Caco-2 (cell line): ENCODE measurements at regions not wholly inside any gene's neighbourhood (a gene's known extent, or its start where the extent isn't known, plus 50 kb on each side); places are given as distances from the start of the nearest gene placed in this dataset.

ENCODE experiments used
- BruUV-seq: library from RNA; stranded (reverse); fragments of 400-500 nt; replicated peaks from 2 replicates; lab custom pipeline; 2021; lab: Mats Ljungman, UMichigan
- CTCF ChIA-PET: fragments of 300-600 bp; sonication (Branson Sonifier 250); formaldehyde crosslinking; loops from one replicate; lab custom pipeline; 2022; ENCODE audit warnings: antibody characterized with exemption; lab: Charles Lee
- POLR2A ChIA-PET: fragments of 300-600 bp; sonication (Branson Sonifier 250); formaldehyde crosslinking; loops from one replicate; lab custom pipeline; 2022; ENCODE audit warnings: antibody characterized with exemption; lab: Charles Lee
- DNase-seq, 2 experiments: peaks; one replicate each; pipeline versions ENCODE4 v3.0.0 to v3.0.0-alpha.2; 2020 to 2022
- H3K27me3 ChIP-seq: replicated peaks from 2 replicates; pipeline ENCODE4 v1.6.0; 2011; ENCODE audit warnings: low read length; ENCODE audit not compliant: control insufficient read depth, insufficient read depth
- H3K36me3 ChIP-seq: 2 replicates; pipeline ENCODE4 v1.5.1; 2011; ENCODE audit warnings: low read length; ENCODE audit not compliant: control insufficient read depth, insufficient read depth
- H3K4me1 ChIP-seq: fragments of 250-450 bp; sonication (Bioruptor Pico); 2 replicates; pipeline ENCODE4 v1.5.1; 2020; ENCODE audit warnings: mild to moderate bottlenecking
- H3K4me3 ChIP-seq: 2 replicates; pipeline ENCODE4 v1.5.1; 2011; ENCODE audit warnings: low read depth, mild to moderate bottlenecking, control low read depth, low read length
- H3K9me3 ChIP-seq: fragments of 250-450 bp; sonication (Bioruptor Pico); 2 replicates; pipeline ENCODE4 v1.5.1; 2020; ENCODE audit warnings: mild to moderate bottlenecking, moderate library complexity
- H3K27ac Mint-ChIP-seq: one replicate; pipeline ENCODE4 v1.8.0; 2022; ENCODE audit warnings: mixed read lengths; ENCODE audit not compliant: unreplicated experiment
- H3K27me3 Mint-ChIP-seq: one replicate; pipeline ENCODE4 v1.8.0; 2022; ENCODE audit warnings: mixed read lengths; ENCODE audit not compliant: insufficient read depth, unreplicated experiment
- H3K36me3 Mint-ChIP-seq: one replicate; pipeline ENCODE4 v1.8.0; 2022; ENCODE audit warnings: mild to moderate bottlenecking, mixed read lengths; ENCODE audit not compliant: insufficient read depth, unreplicated experiment
- H3K4me1 Mint-ChIP-seq: one replicate; pipeline ENCODE4 v1.8.0; 2022; ENCODE audit warnings: low read depth, mixed read lengths; ENCODE audit not compliant: unreplicated experiment
- H3K4me3 Mint-ChIP-seq: one replicate; pipeline ENCODE4 v1.8.0; 2022; ENCODE audit warnings: mild to moderate bottlenecking, moderate library complexity, mixed read lengths; ENCODE audit not compliant: unreplicated experiment
- H3K9me3 Mint-ChIP-seq: one replicate; pipeline ENCODE4 v1.8.0; 2022; ENCODE audit warnings: mixed read lengths; ENCODE audit not compliant: unreplicated experiment
- intact Hi-C: fragments of 100-400 bp; cut with micrococcal nuclease; formaldehyde crosslinking; loops from one replicate; pipeline ENCODE4 v1.10.0; 2022; ENCODE audit not compliant: unreplicated experiment
- TF ChIP-seq, protein P1 (sequence below), 2 experiments: fragments of 200-600 bp in 1 of 2; IDR thresholded peaks; 1 replicate in 1 of 2; 2 replicates in 1 of 2; pipeline versions ENCODE4 v1.5.1 to v1.8.0; 2011 to 2022; ENCODE audit warnings: antibody characterized with exemption in 1 of 2, control low read depth in 1 of 2, inconsistent platforms in 1 of 2, low read depth in 1 of 2, low read length in 1 of 2, mild to moderate bottlenecking in 1 of 2, moderate library complexity in 1 of 2; ENCODE audit not compliant: insufficient read depth in 1 of 2, severe bottlenecking in 1 of 2, unreplicated experiment in 1 of 2

DNA sequence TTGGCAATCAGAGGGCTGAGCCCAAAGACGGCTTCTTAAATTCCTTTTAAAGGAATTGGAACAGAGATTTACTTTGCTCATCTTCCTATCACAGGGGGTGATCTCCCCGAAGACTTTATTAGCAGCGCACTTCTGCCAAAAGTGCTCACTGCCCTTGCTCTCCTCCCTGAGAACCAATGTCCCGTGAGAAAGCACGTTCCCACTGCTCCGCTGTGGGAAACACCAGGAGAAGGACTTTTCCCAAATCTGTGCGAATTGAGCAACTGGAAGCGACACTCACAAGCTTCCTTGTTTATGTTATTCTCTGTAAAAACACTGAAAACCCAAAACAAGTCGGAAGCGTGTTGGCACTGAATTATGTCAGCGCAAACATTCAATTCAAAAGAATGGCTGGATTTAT is 670.8 kb upstream of the NR2F2 start:
- Histone ChIP-seq H3K9me3 (no peaks in the 10 kb centered on the region), H3K27me3 (no peaks in the 10 kb centered on the region), H3K36me3 (no peaks in the 10 kb centered on the region), H3K4me1 (no peaks in the 10 kb centered on the region), H3K4me3 (no peak overlapping the region)
- ChIA-PET CTCF (no interaction called here), POLR2A (no interaction called here)
- no peak overlapping the region for H3K4me3 Mint-ChIP-seq
- no peaks in the 10 kb centered on the region for H3K4me1 Mint-ChIP-seq
- TF ChIP-seq, protein P1, sequence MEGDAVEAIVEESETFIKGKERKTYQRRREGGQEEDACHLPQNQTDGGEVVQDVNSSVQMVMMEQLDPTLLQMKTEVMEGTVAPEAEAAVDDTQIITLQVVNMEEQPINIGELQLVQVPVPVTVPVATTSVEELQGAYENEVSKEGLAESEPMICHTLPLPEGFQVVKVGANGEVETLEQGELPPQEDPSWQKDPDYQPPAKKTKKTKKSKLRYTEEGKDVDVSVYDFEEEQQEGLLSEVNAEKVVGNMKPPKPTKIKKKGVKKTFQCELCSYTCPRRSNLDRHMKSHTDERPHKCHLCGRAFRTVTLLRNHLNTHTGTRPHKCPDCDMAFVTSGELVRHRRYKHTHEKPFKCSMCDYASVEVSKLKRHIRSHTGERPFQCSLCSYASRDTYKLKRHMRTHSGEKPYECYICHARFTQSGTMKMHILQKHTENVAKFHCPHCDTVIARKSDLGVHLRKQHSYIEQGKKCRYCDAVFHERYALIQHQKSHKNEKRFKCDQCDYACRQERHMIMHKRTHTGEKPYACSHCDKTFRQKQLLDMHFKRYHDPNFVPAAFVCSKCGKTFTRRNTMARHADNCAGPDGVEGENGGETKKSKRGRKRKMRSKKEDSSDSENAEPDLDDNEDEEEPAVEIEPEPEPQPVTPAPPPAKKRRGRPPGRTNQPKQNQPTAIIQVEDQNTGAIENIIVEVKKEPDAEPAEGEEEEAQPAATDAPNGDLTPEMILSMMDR (IDR thresholded peaks at IDR 0.05; ENCODE audit: insufficient read depth in 1 of 2, low read depth in 1 of 2, low read length in 1 of 2, severe bottlenecking in 1 of 2, unreplicated experiment in 1 of 2): no peak
- no peaks in the 10 kb centered on the region for H3K27me3 Mint-ChIP-seq
- no peak overlapping the region for H3K27ac Mint-ChIP-seq
- H3K36me3 Mint-ChIP-seq: no peaks in the 10 kb centered on the region
- no peak for DNase-seq
- intact Hi-C loops: no loop called here
- H3K9me3 Mint-ChIP-seq: no peaks in the 10 kb centered on the region
- no TSS peak for BruUV-seq

DNA sequence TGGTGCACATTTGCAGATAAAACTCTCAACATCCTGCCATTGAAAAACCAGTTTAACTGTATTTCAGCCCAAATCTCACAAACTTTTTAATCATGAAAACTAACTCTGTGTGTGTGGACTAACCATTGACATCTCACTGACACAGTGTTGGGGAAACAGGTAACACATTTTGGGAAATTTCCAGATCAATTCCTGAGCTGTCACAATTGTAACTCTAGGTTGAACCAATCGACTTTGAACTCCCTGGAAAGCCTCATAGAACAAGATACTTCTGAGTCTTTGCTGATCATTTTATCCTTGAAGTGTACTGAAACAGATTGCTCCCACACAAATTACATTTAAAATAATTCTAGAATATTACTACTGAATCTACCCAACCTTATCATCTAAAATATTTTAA is 667.9 kb upstream of the NR2F2 start:
- H3K27me3 ChIP-seq: no peaks in the 10 kb centered on the region
- no peaks in the 10 kb centered on the region for H3K4me1 ChIP-seq
- no TSS peak for BruUV-seq
- ChIA-PET CTCF (no interaction called here), POLR2A (no interaction called here)
- intact Hi-C loops: no loop called here
- peaks cover under 1% of the 10 kb centered on the region for H3K27me3 Mint-ChIP-seq
- no peaks in the 10 kb centered on the region for H3K9me3 ChIP-seq
- no peak overlapping the region for H3K27ac Mint-ChIP-seq
- no peaks in the 10 kb centered on the region for H3K36me3 Mint-ChIP-seq
- H3K4me3 Mint-ChIP-seq: no peak overlapping the region
- H3K9me3 Mint-ChIP-seq: no peaks in the 10 kb centered on the region
- no peaks in the 10 kb centered on the region for H3K36me3 ChIP-seq
- DNase-seq: no peak
- TF ChIP-seq, protein P1 (IDR thresholded peaks at IDR 0.05; ENCODE audit: insufficient read depth in 1 of 2, low read depth in 1 of 2, low read length in 1 of 2, severe bottlenecking in 1 of 2, unreplicated experiment in 1 of 2): no peak
- no peak overlapping the region for H3K4me3 ChIP-seq
- H3K4me1 Mint-ChIP-seq: no peaks in the 10 kb centered on the region

DNA sequence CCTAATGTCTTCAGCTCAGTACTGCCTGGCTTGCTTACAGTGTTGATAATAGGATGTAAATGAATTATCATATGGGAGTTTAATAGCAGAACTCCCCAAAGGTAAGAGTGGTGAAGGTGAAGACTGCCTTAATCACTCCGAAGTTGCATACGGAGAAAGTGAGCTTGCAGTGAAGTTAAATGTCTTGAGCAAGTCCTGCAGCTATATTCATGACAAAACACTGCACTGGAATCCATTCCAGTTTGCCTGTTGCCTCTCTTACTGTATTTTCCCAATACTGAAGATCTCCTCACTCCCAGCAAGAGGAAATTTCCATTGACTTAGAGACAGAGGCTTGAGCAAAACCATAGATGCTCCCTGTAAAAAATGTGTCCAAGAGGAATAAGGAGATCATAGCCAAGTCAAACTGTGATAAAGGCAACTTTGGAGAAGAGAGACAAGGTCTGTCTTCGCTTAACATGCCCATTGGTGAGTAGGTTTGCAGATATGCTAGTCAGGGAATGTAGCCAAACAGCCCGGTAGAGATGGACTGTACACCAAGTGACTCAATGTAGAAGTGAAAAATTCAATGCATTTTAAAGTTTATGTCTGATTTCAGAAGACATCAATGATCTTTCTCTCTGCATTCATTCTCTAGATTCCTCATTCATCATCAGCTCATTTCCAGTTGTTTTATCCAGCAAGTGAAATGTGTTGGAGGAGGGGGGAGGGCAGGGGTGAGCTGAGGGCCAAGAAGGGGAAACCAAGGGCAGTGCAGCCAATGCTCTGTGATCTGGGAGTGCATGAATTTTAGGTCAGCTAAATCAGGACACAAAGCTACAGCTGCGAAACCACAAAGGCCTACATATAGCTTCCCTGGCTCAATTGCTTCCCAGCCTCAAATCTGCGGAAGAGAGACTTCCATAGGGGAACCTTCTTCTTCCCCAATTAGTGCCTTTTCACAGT is 667.1 kb upstream of the NR2F2 start:
- TF ChIP-seq, protein P1 (IDR thresholded peaks at IDR 0.05; ENCODE audit: insufficient read depth in 1 of 2, low read depth in 1 of 2, low read length in 1 of 2, severe bottlenecking in 1 of 2, unreplicated experiment in 1 of 2): no peak
- POLR2A ChIA-PET: no interaction called here
- Mint-ChIP-seq H3K27me3 (peaks cover 4% of the 10 kb centered on the region), H3K27ac (no peak overlapping the region), H3K9me3 (no peaks in the 10 kb centered on the region), H3K4me3 (no peak overlapping the region), H3K36me3 (no peaks in the 10 kb centered on the region), H3K4me1 (no peaks in the 10 kb centered on the region)
- no peak for DNase-seq
- H3K4me3 ChIP-seq: no peak overlapping the region
- no peaks in the 10 kb centered on the region for H3K4me1 ChIP-seq
- H3K9me3 ChIP-seq: no peaks in the 10 kb centered on the region
- no TSS peak for BruUV-seq
- H3K27me3 ChIP-seq: no peaks in the 10 kb centered on the region
- CTCF ChIA-PET: no interaction called here
- no peaks in the 10 kb centered on the region for H3K36me3 ChIP-seq
- intact Hi-C loops: no loop called here
